ENCODE measurements at regions not wholly inside any gene's neighbourhood (a gene's known extent, or its start where the extent isn't known, plus 50 kb on each side); places are given as distances from the start of the nearest gene placed in this dataset.

GRCh38 chr21:15241997-15242736, 177.4 kb upstream of the NRIP1 start:
- no peak for TF ChIP-seq CTCF (IDR thresholded peaks at IDR 0.05)
- TF ChIP-seq POLR2A (IDR thresholded peaks at IDR 0.05) = no peak
- no peak for TF ChIP-seq POLR2AphosphoS5 (IDR thresholded peaks at IDR 0.05)
